ENCODE measurements at regions not wholly inside any gene's neighbourhood (a gene's known extent, or its start where the extent isn't known, plus 50 kb on each side); places are given as distances from the start of the nearest gene placed in this dataset.

DNA sequence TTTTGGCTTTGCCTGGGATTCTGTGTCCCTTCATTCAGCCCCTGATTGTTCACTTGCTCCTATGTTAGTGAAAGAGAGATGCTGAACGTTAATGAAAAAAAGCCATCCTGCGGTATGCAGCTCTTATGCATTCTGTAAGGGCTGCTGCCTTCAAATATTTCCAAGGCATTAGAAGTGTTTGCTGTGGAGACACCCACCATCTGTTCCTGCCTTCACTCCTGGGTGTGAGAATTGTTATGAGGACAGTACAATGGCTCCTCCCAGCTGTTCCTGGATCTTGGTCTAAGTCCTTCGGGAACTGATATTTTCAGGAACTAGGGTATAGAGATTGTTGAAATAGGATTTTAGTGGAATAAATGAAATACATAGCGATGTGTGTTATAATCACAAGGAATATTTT, 427.1 kb upstream of the FAM47C start:
- TF ChIP-seq CTCF (IDR thresholded peaks at IDR 0.05; ENCODE audit: insufficient read depth, low read length, poor library complexity, severe bottlenecking) (no peak), EZH2phosphoT487 (conservative IDR thresholded peaks at IDR 0.05; ENCODE audit: low read length) (no peak)

Measured in SU-DHL-6 (cell line).